GM19324 (cell line): ENCODE measurements at regions not wholly inside any gene's neighbourhood (a gene's known extent, or its start where the extent isn't known, plus 50 kb on each side); places are given as distances from the start of the nearest gene placed in this dataset.

Experiments
- ATAC-seq: cut with Tn5 transposase; IDR thresholded peaks from one replicate; pipeline ENCODE4 v1.9.1; 2021; ENCODE audit warnings: mild to moderate bottlenecking, moderate library complexity; ENCODE audit not compliant: unreplicated experiment, low FRiP score

- ATAC-seq = no peak
Measured at GRCh38 chr7:25617673-25618072, 389.4 kb upstream of the NPVF start.

GRCh38 chr7:25619381-25619780, 391.1 kb upstream of the NPVF start:
- no peak for ATAC-seq

GRCh38 chr7:25619963-25620799, 391.9 kb upstream of the NPVF start:
- ATAC-seq = no peak

GRCh38 chr7:25621993-25622392, 393.7 kb upstream of the NPVF start:
- ATAC-seq = no peak

- no peak for ATAC-seq
Measured at GRCh38 chr7:25622695-25623094, 394.4 kb upstream of the NPVF start.

- ATAC-seq = no peak
Measured at GRCh38 chr7:25624051-25624450, 395.8 kb upstream of the NPVF start.

GRCh38 chr7:25624833-25625232, 396.5 kb upstream of the NPVF start:
- ATAC-seq = no peak

GRCh38 chr7:25625306-25625992, 397.2 kb upstream of the NPVF start:
- ATAC-seq = no peak

- ATAC-seq = no peak
Measured at GRCh38 chr7:25626451-25627131, 398.3 kb upstream of the NPVF start.

- no peak for ATAC-seq
Measured at GRCh38 chr7:25628446-25628845, 400.2 kb upstream of the NPVF start.

- ATAC-seq = no peak
Measured at GRCh38 chr7:25632616-25633015, 404.3 kb upstream of the NPVF start.

- ATAC-seq = no peak
Measured at GRCh38 chr7:25633426-25634036, 405.2 kb upstream of the NPVF start.

- ATAC-seq = no peak
Measured at GRCh38 chr7:25636168-25636567, 407.9 kb upstream of the NPVF start.

GRCh38 chr7:25636871-25637283, 408.6 kb upstream of the NPVF start:
- no peak for ATAC-seq

- no peak for ATAC-seq
Measured at GRCh38 chr7:25638068-25638467, 409.8 kb upstream of the NPVF start.

GRCh38 chr7:25638590-25639244, 410.4 kb upstream of the NPVF start:
- ATAC-seq = no peak

GRCh38 chr7:25642849-25643248, 414.6 kb upstream of the NPVF start:
- ATAC-seq = no peak

GRCh38 chr7:25643286-25643685, 415.0 kb upstream of the NPVF start:
- no peak for ATAC-seq

- ATAC-seq = no peak
Measured at GRCh38 chr7:25643770-25644394, 415.6 kb upstream of the NPVF start.
